Activated T-helper 2 cell treated with anti-CD3 and anti-CD28 coated beads, Interferon-gamma antibody, Interleukin-2, Interleukin-4, amounts not matched to agents 10 μg/mL and 5 μg/mL and 100 μg/mL, durations not matched to agents 14 hours and 24 hours and 36 hours (primary cell): ENCODE measurements at regions not wholly inside any gene's neighbourhood (a gene's known extent, or its start where the extent isn't known, plus 50 kb on each side); places are given as distances from the start of the nearest gene placed in this dataset.

ENCODE experiments used
- DNase-seq: peaks from one replicate; pipeline ENCODE4 v3.0.0; 2021; ENCODE audit warnings: low spot score
- H3K27ac Mint-ChIP-seq: one replicate; pipeline ENCODE4 v1.8.0; 2021; ENCODE audit warnings: mixed read lengths
- H3K27me3 Mint-ChIP-seq: one replicate; pipeline ENCODE4 v1.8.0; 2021; ENCODE audit warnings: low read depth, mixed read lengths
- H3K36me3 Mint-ChIP-seq: one replicate; pipeline ENCODE4 v1.8.0; 2021; ENCODE audit warnings: low read depth, mixed read lengths
- H3K4me1 Mint-ChIP-seq: one replicate; pipeline ENCODE4 v1.8.0; 2021; ENCODE audit warnings: low read depth, mixed read lengths
- H3K4me3 Mint-ChIP-seq: one replicate; pipeline ENCODE4 v1.8.0; 2021; ENCODE audit warnings: low read depth, mild to moderate bottlenecking, moderate library complexity, mixed read lengths
- H3K9me3 Mint-ChIP-seq: one replicate; pipeline ENCODE4 v1.8.0; 2021; ENCODE audit warnings: mixed read lengths
- intact Hi-C: fragments of 100-400 bp; cut with micrococcal nuclease; formaldehyde crosslinking; loops from one replicate; pipeline ENCODE4 v1.15.1; 2023

DNA sequence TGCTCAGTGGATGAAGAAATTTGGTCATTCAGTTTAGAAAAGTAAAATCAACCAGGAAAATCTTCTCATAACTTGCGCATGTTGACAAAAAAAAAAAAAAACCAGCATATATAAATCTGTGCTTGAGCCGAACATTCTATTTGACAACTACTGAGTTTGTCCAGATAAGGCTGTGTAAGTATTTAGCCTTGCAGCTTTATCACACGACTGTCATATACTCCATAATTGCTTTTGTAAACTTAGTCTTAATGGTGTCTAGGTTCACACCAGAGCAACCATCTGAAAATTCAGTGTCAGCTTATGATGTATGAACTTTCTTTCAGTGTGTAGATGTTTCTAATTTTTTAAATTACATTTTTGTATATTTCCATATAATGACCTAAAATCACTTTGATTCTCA is 1173.8 kb upstream of the TMPRSS15 start:
- Mint-ChIP-seq H3K27me3 (no peaks in the 10 kb centered on the region), H3K27ac (no peak overlapping the region), H3K4me1 (no peaks in the 10 kb centered on the region), H3K9me3 (peaks cover 24% of the 10 kb centered on the region), H3K36me3 (no peaks in the 10 kb centered on the region), H3K4me3 (no peak overlapping the region)
- intact Hi-C loops, result no loop called here
- no peak for DNase-seq

DNA sequence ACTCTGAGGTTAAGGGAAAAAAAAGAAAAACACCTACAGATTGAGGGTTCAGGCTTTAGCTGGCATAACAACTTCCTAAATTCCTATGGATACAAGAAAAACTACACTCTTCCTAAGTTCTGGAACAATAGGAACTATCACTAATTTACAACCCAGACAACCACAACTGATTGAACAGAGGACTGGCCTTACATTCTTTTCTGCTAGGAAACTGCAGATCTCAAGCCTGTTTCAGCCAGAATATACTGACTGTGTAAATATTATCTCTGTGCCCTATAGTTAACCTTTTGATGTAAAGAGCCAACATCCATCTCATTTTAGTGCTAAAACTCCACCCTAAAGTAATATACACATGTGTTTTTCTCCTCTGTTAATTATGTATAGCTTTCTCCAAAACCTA is 1186.5 kb upstream of the TMPRSS15 start:
- Mint-ChIP-seq H3K4me1 (no peaks in the 10 kb centered on the region), H3K27me3 (no peaks in the 10 kb centered on the region), H3K27ac (no peak overlapping the region), H3K9me3 (peaks cover 41% of the 10 kb centered on the region), H3K4me3 (no peak overlapping the region), H3K36me3 (no peaks in the 10 kb centered on the region)
- intact Hi-C loops, result no loop called here
- DNase-seq, result no peak

DNA sequence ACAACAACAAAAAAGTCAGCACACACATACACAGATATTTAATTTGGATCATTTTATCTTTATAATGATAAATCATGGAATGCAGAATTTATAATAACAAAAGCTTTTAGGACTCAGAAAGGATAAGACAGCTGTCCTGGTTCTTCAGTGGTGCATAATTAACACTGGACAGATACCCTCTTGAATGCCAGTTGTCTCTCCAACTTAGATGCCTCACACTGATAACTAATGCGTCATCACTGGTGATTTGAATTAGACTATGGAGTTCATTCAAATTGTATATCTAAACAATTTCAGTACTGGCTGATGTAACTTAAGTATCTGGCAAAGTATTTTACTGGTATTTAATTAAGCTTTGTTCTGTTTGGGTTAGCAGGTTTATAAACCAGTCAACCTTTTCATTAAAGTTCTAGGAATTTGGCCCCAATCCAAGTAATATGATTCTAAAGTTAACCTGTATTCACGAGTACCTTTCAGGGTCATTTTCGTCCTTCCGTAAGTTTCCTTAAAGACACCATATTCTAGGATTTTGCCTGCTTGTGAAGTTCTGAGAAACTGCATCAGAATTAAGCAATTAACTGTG is 1199.5 kb upstream of the TMPRSS15 start:
- intact Hi-C loops, result no loop called here
- DNase-seq, result no peak
- Mint-ChIP-seq H3K4me3 (no peak overlapping the region), H3K36me3 (no peaks in the 10 kb centered on the region), H3K27me3 (no peaks in the 10 kb centered on the region), H3K27ac (no peak overlapping the region), H3K4me1 (no peaks in the 10 kb centered on the region), H3K9me3 (peaks cover 24% of the 10 kb centered on the region)

DNA sequence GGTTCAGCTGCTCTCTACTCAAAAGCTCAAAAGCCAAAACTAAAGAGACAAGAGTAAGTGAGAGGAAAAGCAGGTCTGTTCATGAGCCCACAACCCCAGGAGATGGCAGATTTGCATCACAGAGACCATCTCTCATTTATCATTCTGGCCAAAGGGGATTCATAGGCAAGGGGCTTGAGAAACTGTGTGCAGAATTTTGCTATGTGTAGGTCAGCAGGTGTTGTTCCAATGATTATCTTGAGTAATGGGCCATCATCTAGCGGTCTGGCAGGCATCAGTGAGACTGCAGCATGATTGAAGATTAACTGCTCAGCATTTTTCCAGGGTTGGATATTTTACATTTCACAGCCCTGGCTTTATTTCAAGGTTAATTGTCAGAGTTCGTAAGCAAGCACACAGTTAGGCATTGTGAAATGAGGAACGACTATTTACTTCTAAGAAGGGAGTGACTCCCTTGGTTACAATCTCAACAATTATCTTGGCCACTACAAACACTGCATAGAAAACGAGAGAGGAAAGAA is 1204.6 kb upstream of the TMPRSS15 start:
- DNase-seq, result no peak
- no peaks in the 10 kb centered on the region for H3K36me3 Mint-ChIP-seq
- no peak overlapping the region for H3K4me3 Mint-ChIP-seq
- no peaks in the 10 kb centered on the region for H3K4me1 Mint-ChIP-seq
- no peaks in the 10 kb centered on the region for H3K27me3 Mint-ChIP-seq
- H3K27ac Mint-ChIP-seq, result no peak overlapping the region
- H3K9me3 Mint-ChIP-seq, result peaks cover 43% of the 10 kb centered on the region
- intact Hi-C loops, result no loop called here

DNA sequence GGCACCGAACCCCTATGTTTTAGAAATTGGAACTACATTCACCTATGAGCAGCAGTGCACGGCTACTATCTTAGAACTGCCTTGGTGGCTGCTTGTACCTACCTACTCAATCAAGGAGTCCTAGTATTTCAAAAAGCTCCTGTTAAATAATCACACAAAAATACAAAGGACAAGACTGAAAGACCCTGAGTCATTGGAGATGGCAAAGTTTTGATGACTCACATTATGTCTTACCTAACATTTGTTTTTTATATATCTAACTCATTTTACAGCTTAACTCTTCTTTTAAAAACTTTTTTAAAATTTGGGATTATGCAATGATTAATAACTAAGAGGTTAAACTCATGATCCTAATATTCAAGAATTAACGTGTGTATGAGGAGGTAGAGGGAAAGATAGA is 1206.0 kb upstream of the TMPRSS15 start:
- intact Hi-C loops, result no loop called here
- Mint-ChIP-seq H3K27me3 (no peaks in the 10 kb centered on the region), H3K4me3 (no peak overlapping the region), H3K4me1 (no peaks in the 10 kb centered on the region), H3K27ac (no peak overlapping the region), H3K36me3 (no peaks in the 10 kb centered on the region), H3K9me3 (peaks cover 52% of the 10 kb centered on the region)
- no peak for DNase-seq

DNA sequence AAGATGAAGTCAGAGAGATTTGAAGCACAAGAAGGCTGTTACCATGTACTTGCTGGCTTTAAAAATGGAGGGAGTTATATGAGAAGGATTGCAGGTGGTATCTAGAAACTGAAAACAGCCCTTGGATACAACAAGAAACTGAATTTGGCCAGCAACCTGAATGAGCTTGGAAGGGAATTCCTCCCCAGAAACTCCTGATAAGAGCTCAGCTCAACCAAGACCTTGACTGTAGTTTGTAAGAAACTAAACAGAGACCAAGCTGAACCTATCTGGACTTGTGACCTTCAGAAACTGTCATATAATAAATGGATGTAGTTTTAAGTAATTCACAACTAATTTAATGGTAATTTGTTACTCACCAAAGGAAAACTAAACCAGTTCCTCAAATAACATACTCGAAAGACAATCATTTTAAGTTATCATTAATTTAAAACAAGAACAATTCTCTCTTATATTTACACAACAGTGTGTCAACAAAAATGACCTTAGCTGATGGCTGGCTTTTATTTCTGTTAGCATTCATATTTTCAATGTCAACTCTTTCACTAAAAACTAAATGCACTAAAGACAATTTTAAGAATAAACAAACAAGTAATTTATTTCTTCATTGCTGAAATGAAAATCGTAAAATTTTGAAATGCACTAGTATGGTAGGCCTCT is 1218.4 kb upstream of the TMPRSS15 start:
- no peak overlapping the region for H3K27ac Mint-ChIP-seq
- H3K27me3 Mint-ChIP-seq, result no peaks in the 10 kb centered on the region
- H3K36me3 Mint-ChIP-seq, result no peaks in the 10 kb centered on the region
- no peaks in the 10 kb centered on the region for H3K4me1 Mint-ChIP-seq
- intact Hi-C loops, result no loop called here
- H3K9me3 Mint-ChIP-seq, result peaks cover 54% of the 10 kb centered on the region
- DNase-seq, result no peak
- H3K4me3 Mint-ChIP-seq, result no peak overlapping the region

DNA sequence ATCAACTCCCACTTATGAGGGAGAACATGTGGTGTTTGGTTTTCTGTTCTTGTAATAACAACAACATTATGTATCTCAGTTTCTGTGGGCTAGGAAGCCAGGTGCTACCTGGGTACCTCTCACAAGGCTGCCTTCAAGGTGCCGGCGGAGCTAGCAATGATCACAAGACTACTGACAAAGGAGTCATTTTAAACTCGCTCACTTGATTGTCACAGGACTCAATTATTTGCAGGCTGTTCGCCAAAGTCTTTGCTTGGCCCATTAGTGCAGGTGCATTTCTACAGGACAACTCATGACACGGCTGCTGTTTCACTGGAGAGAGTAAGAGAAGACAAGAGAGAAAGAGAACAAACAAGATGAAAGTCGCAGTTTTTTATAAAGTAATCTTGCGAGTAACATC is 1237.4 kb upstream of the TMPRSS15 start:
- Mint-ChIP-seq H3K9me3 (peaks cover 27% of the 10 kb centered on the region), H3K27ac (no peak overlapping the region), H3K36me3 (no peaks in the 10 kb centered on the region), H3K27me3 (no peaks in the 10 kb centered on the region), H3K4me1 (no peaks in the 10 kb centered on the region), H3K4me3 (no peak overlapping the region)
- intact Hi-C loops, result no loop called here
- no peak for DNase-seq

DNA sequence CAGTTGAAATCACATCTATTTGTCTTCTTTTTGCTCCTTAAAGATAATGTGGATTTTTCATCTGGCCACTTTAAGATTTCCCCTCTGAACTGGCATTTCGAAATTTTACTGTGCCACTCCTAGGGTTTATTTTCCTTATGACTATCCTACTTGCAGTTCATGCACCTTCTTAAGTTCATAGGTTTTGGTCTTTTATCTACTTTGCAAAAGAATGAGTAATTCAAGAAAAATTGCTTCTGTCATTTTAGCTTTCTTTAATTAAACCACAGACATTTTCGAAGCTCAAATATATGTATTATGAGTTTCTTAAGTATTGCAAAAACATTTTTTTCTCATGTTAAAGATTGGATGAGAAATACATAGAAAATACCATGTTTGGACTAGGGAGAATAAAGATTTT is 1244.8 kb upstream of the TMPRSS15 start:
- Mint-ChIP-seq H3K27ac (no peak overlapping the region), H3K4me3 (no peak overlapping the region), H3K36me3 (no peaks in the 10 kb centered on the region), H3K27me3 (no peaks in the 10 kb centered on the region), H3K9me3 (peaks cover 32% of the 10 kb centered on the region), H3K4me1 (no peaks in the 10 kb centered on the region)
- intact Hi-C loops, result no loop called here
- no peak for DNase-seq

DNA sequence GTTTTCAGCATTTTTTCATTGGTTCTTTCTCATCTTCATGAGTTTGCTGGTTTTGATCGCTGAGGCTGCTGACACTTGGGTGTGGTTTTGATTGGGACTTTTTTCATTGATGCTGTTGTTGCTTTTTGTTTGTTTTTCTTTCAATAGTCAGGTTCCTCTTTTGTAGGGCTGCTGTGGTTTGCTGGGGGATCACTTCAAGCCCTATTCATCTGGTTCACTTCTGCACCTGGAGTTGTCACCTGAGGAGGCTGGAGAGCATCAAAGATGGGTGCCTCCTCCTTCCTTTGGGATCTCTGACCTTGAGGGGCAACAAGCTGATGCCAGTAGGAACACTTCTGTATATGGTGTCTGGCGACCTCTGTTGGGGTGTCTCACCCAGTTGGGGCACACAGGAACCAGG is 1279.9 kb upstream of the TMPRSS15 start:
- no peak overlapping the region for H3K27ac Mint-ChIP-seq
- intact Hi-C loops, result no loop called here
- no peak overlapping the region for H3K4me3 Mint-ChIP-seq
- H3K4me1 Mint-ChIP-seq, result no peaks in the 10 kb centered on the region
- H3K36me3 Mint-ChIP-seq, result no peaks in the 10 kb centered on the region
- no peak for DNase-seq
- peaks cover 57% of the 10 kb centered on the region for H3K9me3 Mint-ChIP-seq
- no peaks in the 10 kb centered on the region for H3K27me3 Mint-ChIP-seq

DNA sequence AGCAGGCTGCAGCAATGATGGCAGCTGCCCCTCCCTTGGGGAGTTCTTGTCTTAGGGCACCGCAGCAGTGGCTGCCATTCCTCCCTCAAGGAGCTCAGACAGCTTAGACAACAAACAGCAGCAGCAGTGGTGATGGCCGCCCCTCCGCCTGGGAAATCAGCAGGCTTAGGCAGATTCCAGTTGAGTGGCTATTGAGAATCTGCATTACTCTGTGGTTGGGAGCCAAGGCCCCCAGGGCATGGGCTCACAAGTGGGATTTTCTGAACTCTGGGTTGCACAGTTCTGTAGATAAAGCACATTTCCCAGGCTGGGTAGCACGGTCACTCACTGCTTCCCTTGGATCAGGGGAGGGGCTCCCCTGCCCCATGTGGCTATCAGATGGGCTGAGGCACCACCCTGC is 1280.7 kb upstream of the TMPRSS15 start:
- intact Hi-C loops, result no loop called here
- H3K36me3 Mint-ChIP-seq, result no peaks in the 10 kb centered on the region
- peaks cover 54% of the 10 kb centered on the region for H3K9me3 Mint-ChIP-seq
- no peaks in the 10 kb centered on the region for H3K4me1 Mint-ChIP-seq
- no peak overlapping the region for H3K4me3 Mint-ChIP-seq
- no peak overlapping the region for H3K27ac Mint-ChIP-seq
- DNase-seq, result no peak
- no peaks in the 10 kb centered on the region for H3K27me3 Mint-ChIP-seq

DNA sequence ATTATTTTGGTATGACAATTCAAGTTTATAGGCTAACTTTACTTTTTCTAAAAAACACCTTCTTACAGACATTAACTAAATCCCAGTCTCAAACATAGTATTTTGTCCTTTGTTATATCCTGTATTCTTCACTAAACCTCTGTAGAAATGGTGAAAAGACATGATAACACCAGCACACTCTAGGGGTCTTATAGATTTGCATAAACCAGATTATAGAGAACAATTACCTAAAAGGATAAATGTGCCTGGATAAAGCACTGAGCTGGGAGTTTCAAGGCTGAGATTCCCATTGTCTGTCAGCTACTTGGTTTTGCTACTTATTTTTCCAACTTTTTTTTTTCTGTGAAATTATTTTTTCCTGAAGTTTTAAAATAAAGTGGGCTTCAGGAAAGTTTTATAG is 1288.6 kb upstream of the TMPRSS15 start:
- peaks cover 45% of the 10 kb centered on the region for H3K9me3 Mint-ChIP-seq
- intact Hi-C loops, result no loop called here
- no peak overlapping the region for H3K27ac Mint-ChIP-seq
- H3K36me3 Mint-ChIP-seq, result no peaks in the 10 kb centered on the region
- no peaks in the 10 kb centered on the region for H3K4me1 Mint-ChIP-seq
- no peak overlapping the region for H3K4me3 Mint-ChIP-seq
- DNase-seq, result no peak
- no peaks in the 10 kb centered on the region for H3K27me3 Mint-ChIP-seq

DNA sequence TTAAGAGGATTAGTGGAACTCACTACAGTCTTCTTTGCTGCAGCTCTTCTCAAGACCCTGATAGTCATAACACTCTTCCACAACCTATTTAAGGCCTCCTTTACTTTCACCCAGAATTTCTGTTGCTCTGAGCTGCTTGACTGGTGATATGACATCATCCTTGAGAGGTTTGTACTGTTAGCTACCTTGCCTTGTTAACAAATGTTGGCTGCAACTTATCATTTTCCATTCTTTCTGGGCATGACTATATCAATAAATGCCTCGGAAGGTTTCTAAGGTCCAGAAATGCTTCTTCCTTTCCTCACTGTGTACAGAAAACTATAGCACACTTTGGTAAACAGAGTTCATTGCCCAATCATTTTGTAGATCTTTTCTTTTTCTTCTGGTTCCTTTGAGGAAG is 1292.2 kb upstream of the TMPRSS15 start:
- DNase-seq, result no peak
- H3K27me3 Mint-ChIP-seq, result no peaks in the 10 kb centered on the region
- intact Hi-C loops, result no loop called here
- H3K4me1 Mint-ChIP-seq, result no peaks in the 10 kb centered on the region
- no peak overlapping the region for H3K4me3 Mint-ChIP-seq
- peaks cover 55% of the 10 kb centered on the region for H3K9me3 Mint-ChIP-seq
- no peaks in the 10 kb centered on the region for H3K36me3 Mint-ChIP-seq
- H3K27ac Mint-ChIP-seq, result no peak overlapping the region

DNA sequence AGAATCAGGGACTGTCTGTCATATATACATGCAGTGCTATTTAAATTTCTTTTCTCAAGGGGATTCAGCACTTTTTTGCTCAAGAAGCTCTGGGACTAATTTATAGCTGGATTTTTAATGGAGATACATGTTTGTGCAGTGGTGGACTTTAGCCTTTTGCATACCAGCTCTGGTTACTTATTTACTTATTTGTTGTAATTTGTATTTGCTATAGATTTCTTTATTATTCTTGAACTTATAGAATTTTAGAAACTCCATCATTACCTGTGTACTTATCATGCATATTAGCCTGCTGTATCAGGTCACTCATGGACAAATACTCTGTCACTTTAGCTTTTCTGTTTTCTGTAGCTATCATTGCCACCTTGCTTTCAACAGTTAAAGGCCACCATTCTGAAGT is 1296.9 kb upstream of the TMPRSS15 start:
- Mint-ChIP-seq H3K36me3 (no peaks in the 10 kb centered on the region), H3K9me3 (peaks cover 73% of the 10 kb centered on the region), H3K4me1 (no peaks in the 10 kb centered on the region), H3K4me3 (no peak overlapping the region), H3K27me3 (no peaks in the 10 kb centered on the region), H3K27ac (no peak overlapping the region)
- intact Hi-C loops, result no loop called here
- DNase-seq, result no peak
